ENCODE measurements at regions not wholly inside any gene's neighbourhood (a gene's known extent, or its start where the extent isn't known, plus 50 kb on each side); places are given as distances from the start of the nearest gene placed in this dataset.

GRCh38 chr6:14674458-14674857 lies 556.9 kb downstream of the CD83 start:
- TF ChIP-seq, protein P1, sequence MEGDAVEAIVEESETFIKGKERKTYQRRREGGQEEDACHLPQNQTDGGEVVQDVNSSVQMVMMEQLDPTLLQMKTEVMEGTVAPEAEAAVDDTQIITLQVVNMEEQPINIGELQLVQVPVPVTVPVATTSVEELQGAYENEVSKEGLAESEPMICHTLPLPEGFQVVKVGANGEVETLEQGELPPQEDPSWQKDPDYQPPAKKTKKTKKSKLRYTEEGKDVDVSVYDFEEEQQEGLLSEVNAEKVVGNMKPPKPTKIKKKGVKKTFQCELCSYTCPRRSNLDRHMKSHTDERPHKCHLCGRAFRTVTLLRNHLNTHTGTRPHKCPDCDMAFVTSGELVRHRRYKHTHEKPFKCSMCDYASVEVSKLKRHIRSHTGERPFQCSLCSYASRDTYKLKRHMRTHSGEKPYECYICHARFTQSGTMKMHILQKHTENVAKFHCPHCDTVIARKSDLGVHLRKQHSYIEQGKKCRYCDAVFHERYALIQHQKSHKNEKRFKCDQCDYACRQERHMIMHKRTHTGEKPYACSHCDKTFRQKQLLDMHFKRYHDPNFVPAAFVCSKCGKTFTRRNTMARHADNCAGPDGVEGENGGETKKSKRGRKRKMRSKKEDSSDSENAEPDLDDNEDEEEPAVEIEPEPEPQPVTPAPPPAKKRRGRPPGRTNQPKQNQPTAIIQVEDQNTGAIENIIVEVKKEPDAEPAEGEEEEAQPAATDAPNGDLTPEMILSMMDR (IDR thresholded peaks at IDR 0.05), result no peak
- TF ChIP-seq POLR2A (IDR thresholded peaks at IDR 0.05), result no peak

All from body of pancreas (tissue), 4 donors.